ENCODE measurements at regions not wholly inside any gene's neighbourhood (a gene's known extent, or its start where the extent isn't known, plus 50 kb on each side); places are given as distances from the start of the nearest gene placed in this dataset.
A peak's percentile ranks its signal among the peaks of the same experiment; 100 is the strongest.

DNA sequence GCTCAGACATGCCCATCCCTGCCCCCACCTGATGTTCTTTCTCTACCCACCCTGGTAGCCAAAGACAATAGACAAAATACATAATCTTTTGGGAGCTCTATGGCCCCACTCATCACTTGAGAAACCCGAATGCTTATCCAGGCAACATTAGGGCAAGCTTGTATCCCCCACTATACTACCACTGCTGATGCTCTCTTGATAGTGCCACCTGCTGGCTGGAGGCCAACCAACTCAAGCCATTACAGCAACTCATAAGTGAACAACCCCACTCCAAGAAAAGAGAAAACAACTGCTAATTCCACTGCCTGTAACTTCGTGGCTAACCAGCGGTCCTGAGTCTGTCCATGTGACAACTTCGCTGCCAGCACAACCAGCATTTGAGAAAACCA is 342.5 kb upstream of the TGFBR2 start:
- no peak for DNase-seq (ENCODE audit: low read depth)

DNA sequence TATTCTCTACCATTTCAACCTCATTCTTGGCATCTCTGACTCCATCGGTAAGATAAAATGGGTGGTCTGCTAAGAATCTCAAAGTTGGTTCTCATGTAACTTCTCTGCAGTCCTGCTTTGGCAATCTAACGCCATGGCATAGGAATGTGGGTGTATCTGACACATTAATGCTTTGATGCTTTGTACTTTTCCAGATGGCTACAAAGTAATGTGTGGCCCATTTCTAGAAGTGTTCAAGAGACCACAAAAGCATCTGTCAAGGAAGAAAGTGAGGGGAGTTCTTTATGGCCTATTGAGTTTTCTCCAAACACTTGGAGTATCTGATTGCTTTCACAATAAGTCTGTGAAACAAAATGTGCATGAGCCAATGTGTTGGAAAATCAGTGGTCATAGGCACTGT is 339.9 kb upstream of the TGFBR2 start:
- no peak for DNase-seq (ENCODE audit: low read depth)

DNA sequence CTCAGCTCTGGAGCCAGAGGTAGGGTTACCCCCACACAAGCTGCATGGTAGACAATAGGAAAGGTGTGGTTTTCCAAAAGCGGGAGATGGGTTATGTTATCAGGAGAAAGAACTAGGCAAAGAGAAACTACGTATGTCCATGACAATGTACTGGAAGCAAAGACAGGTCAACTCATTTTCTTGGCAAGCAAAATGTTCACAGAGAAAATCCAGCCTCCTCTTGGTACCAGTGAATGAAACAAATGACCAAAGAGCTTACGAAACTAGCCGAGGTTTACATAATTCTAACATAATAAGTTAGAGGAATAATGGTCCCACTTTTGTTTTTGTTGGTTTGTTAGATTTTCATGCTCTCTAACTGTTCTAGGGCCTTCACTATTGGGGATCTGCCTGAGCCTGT is 338.1 kb upstream of the TGFBR2 start:
- DNase-seq (ENCODE audit: low read depth), result no peak

DNA sequence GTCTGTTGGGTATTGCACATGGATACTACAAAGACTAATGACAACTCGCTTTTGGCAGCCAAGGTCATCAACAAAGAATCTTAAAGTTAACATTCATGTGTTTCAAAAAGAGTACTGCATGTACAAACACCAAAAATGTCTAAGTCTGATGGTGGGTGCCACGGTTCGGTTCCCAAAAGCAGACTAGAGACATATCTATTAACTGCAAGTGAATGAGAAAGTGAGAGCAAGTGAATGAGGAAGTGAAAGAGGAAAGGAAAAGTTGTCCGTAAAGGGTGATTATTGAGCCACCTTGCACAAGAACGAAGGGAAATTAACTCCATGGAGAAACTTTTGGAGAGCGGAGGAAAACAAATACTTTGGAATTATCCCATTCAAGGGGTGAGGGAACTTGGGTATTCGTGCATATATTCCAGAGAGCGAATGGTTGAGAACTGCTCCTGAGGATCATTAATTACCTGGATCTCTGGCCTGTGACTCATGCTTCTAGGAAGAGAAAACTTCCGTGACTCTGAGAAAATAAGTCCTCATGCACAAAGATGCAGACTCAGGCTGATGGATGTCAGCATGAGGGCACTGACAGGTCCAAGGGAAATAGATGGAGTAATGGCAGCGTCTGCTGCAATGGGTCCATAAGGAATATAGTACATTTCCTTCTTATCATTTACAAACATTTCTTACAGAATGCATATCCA is 336.5 kb upstream of the TGFBR2 start:
- DNase-seq (ENCODE audit: low read depth), result no peak

DNA sequence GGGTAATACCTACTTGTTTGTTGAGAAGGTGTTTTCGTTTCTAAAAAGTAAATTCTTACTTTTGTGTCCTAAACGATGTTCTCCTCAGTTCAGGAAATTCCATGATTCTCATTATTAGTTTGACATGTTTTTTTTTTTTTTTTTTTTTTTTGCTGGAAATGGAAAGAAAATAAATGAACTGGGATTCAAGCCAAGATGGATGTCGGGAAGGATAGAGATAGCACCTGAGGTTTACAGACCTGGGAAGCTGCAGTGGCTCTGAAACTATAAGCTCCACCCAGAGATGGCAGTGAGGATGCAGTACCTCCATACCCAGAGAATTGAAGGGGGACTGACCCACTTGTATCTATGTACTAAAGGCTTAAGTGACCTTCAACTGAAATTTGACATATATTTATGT is 334.6 kb upstream of the TGFBR2 start:
- DNase-seq (ENCODE audit: low read depth), result no peak

DNA sequence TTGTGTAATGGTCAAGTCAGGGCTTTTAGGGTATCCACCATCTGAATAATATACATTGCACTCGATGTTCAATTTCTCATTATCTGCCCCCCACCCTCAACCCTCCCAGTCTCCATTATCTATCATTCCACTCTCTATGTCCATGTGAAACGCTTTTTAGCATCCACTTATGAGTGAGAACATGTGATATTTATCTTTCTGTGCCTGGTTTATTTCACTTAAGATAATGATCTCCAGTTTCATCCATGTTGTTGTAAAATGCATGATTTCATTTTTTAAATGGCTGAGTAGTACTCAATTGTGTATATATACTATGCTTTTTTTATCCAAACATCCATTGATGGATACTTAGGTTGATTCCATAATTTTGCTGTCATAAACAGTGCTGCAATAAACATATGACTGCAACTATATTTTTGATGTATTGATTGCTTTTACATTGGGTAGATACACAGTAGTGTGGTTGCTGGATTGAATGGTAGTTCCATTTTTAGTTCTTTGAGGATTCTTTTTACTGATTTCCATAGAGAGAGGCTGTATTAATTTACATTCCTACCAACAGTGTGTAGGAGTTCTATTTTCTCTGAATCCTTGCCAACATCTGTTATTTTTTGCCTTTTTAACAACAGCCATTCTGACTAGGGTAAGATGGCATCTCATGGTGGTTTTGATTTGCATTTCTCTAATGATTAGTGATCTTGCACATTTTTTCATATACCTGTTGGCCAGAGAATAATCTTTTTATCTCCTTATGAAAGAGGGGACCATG is 332.9 kb upstream of the TGFBR2 start:
- DNase-seq (ENCODE audit: low read depth), result no peak

DNA sequence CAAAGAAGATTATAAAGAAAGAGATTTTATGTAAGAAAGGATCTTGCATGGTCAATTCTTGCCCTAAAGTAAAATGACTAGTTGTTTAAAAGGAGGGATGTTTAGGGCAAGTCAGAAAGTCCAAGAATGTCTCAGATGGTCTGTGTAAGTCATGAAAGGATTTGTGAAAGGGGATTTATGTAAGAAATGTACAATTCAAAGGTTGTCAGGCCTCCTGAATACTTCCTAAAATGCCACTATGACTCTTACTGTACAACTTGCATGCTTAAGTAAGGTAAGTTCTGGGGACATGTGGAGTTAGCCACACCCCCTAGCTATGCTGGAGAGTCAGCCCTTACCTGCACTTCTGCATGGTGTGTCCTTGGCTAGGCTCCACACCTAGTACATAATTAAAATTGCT is 328.9 kb upstream of the TGFBR2 start:
- DNase-seq (ENCODE audit: low read depth), result no peak

DNA sequence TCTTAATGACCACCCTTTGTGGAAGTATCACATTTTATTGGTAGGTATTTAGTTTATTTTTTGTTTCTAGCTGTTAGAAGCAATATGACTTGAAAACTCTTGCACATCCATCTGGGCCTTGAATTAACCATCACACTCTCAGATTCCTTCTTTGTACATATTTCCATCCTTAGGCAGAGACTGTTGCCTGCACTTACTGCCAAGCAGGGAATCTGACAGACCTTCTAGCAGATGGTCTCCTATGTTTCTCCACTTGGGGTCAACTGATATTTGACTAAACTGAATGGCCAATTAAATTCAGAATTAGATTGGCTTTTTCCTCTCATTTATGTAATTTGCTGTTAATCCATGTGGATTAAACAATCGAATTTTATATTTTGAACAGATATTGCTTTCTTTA is 324.9 kb upstream of the TGFBR2 start:
- DNase-seq (ENCODE audit: low read depth), result no peak

DNA sequence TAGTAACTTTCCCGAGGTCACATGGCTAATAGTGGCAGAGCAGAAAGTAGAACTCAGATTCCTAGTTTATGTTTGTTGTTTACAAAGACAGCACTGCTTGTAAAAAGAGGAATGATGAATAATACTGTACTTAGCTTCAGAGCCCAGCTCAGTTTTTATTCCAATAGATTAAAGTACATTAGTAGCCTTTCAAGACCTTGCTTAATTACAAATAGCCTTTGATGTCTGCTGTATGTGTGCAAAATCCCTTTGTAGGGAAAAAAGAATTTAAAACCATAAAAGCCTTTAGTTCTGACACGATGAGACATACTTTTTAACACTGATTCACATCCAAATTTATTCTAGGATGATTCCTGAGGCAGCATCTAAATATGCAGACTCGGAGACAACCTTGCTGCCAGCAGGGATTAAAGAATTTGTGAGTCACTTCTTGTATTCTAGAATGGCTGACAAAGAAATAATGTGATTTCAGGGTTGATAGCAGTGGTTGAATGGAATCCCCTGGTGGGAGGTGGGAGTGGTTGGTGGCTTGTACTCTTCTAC is 324.2 kb upstream of the TGFBR2 start:
- DNase-seq (ENCODE audit: low read depth), result peak; percentile 85

DNA sequence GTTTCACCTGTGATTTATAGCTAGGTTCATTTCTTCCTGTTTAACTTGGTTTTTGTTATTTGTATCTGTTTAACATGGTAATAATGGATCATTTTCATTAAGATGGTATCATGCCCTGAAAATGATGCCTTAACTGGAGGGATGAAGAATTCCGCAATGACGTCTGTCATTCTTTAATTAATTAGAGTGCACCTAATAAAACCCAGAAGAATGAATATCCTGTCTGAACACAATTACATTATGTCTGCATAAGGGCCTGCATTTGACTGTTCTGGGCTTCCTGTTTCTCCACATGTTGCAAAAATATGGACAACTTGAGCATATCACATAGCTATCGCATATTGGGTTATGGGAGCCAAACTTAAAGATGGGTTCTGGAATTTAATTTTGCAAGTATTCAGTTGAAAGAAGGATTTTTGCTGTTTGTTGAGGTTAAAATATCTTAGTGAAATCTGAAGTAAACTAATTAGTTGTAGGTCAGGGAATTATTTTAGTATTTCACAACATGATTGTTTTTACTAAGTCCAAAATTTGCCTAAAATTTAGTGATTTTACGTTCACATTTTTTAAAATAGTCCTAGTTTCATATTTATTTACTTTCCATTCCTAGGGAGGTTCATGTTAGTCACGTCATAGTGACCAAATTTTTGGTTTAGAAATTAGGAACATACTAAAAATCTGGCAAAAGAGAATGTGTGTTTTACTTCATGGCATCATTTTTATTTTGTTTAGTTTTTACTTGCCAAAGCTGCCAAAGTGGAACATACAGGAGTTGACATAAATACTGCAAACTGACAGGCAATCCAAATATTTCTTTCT is 321.0 kb upstream of the TGFBR2 start:
- no peak for DNase-seq (ENCODE audit: low read depth)

DNA sequence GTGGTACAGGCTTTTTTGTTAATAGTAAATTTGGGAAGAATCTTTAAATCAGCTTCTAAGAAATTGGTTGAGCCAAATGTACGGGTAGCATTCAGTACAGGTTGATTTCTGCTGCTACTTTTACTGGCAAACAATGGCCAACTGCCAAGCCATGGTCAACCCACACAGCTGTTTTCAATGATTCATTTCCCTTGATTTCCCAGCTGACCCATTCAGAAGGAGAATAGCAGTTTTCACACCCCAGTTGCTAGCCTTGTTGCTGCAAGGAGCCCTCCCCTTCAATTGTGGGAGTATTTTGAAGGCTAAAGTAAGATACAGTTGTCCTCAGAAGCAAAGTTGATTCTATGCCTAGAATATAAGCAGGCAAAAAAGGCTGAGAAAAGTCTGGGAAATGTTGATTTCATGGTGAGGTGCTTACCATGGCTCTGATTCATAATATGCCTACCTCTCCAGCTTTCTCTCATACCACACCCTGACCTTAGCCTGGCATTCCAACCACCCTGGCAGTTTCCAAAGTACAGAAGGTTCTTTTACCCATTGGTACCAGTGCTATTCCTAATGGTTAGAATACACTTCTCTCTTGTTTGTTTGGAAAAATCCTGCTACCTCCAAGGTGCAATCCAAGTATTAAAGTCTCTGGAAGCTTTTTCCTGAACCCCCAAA is 320.3 kb upstream of the TGFBR2 start:
- peak; percentile 96 for DNase-seq (ENCODE audit: low read depth)

DNA sequence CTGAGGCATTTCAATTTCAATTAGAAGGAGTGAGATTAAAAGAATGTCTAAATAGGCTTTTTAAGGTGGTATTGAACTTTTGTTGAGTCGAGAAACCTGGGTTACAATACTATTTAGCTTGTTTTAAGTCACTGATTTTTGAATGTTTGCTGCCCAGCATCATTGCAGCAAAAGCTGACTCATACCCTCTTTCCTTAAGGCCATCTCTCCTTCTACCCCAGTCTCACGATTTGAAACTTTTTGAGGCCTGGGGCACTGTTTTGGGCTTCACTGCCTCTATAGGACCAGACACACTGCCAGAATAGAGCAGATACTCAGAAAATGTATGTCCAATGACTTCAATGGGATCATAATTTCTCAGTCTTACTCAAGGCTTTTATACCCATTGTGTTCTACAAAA is 319.6 kb upstream of the TGFBR2 start:
- no peak for DNase-seq (ENCODE audit: low read depth)

DNA sequence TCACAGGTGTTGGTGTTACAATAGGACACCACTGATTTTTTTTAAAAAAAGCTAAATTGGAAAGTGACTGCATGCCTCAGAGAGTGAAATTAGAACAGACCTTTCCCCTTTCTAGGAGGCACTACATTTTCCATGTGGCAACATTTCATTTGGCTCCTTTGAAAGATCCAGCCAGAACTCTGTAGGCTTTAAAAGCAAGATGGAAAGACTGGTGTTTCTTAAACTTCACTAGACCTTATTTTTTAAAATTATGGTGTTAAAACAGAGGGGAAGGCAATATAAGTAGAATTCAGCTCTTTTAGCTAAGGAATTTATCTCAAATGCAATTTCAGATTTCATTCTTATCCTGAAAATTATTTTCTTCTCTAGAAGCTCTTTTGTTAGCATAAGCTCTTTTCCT is 317.6 kb upstream of the TGFBR2 start:
- no peak for DNase-seq (ENCODE audit: low read depth)

DNA sequence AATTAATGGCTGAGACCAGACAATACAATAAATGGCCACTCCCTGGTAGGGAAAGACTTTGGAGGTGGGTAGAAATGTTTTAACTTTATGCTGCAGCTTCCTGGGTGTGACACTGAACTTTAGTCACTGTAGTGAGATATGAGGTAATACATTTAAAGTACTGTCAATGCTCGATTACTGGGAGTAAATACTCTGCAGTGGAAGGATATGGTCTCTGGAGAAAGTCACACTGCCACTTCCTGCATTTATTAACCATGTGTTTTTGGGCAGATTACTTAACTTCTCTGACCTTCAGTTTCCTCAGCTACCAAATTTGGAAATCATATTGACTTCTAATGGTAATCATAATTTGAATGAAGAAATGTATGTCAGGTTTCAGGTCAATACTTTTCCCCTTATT is 317.1 kb upstream of the TGFBR2 start:
- no peak for DNase-seq (ENCODE audit: low read depth)

DNA sequence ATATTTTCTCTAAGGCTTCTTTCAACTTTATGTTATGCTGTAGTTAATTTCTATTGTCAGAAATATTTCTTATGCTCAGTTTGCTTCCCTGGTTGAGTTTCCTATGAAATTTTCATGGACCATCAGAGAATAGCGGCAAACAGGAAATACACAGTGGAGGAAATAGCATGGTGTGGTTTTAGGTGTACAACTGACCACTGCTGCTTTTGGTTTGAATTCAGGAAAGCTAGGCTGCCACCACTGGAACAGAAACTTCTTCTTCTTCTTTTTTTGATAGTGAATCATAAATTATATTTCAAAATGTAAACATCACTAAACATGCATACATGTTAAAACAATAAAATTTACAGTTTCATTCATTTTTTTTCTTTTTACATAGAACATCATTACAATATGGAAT is 316.6 kb upstream of the TGFBR2 start:
- DNase-seq (ENCODE audit: low read depth), result no peak

DNA sequence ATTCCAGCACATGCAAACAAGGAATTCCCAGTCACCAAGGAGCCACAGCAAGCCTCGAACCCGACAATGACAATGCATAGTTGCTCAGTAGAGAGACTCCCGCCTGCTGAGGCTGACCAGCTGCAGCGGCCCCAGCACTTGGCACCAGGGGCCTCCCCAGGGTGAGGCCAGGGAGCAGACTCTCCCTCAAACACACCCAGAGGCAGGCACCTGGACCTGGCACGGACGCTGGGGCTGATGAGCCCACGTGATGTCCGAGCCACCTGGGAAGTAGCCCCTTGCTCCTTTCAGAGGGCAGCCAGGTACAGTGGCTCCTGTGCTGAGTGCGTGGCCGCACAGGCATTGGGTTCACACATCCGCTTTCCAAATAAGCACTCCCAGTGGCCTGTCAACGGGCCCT is 315.9 kb upstream of the TGFBR2 start:
- no peak for DNase-seq (ENCODE audit: low read depth)

DNA sequence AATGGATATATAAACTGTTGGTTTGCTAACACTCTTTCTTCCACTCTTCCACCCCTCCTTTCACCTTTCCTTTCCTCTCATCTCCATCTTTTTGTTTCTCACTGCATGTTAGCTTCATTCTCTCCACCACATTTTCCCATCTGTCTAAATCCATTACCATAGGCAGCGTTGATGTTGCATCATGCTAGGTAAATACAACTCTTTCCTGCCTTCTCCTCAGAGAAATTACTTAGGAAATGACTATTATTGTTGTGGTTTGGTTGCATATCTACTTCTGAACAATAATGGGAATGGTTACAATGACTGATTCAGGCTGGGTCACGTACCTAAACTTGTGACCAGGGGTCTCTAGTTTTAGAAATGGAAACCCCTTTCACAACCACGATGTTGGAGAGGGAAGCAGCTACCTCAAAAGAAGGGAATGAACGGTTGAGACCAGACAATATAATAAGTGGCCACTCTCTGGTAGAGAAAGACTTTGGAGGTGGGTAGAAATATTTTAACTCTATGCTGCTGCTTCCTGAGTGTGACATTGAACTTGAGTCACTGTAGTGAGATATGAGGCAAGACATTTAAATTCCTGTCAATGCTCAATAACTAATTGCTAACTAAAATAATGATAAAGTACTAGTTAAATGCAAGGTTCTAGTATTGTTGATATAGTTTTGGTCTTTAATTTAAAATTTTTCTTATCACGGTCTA is 314.1 kb upstream of the TGFBR2 start:
- DNase-seq (ENCODE audit: low read depth), result peak; percentile 60

DNA sequence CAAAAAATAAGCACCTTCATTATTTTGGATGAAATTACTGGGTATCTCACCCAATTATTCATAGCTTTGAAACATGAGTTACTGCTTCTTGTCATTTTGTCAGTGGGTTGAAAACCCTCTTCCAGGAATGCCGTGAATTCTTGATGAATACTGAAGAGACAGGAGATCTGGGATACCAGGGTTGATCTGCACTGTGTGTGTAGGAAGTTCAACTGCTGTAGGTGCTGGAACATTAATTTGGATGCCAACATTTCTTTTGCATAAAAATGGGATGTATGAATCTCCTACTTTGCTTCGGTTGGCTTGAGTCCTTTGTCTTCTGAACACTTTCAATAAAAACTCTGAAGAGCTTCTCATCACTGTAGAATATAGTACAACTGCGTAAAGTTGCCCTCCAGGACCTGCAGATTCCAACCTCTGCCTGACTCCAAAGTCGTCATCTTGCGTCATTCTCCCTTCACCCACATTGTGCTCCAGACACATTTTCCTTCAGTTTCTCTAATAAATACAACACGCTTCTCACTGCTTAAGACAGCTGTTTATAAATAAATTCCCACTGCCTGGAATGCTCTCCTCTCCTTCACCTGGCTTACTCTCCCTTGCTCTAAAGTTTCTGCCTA is 312.7 kb upstream of the TGFBR2 start:
- DNase-seq (ENCODE audit: low read depth), result no peak

DNA sequence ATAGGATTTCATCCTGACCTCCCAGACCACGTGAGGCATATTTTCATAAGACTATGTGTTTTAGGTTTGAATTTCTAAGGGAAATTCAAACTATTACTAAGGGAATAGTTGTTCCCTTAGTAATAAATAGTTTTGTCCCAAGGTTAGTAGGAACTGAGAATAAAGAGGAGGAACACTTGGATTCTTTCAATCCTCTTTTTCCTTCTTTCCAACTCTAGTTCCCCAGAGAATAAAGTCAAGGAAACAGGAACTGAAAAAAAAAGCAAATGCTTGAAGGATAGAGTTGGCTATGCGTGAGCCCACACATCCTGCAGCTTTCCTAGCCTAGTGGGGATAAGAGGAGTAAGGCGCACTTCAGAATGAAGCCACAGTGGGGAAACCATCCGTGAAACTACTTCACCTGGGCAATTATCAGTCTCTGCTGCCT is 312.1 kb upstream of the TGFBR2 start:
- peak; percentile 49 for DNase-seq (ENCODE audit: low read depth)

DNA sequence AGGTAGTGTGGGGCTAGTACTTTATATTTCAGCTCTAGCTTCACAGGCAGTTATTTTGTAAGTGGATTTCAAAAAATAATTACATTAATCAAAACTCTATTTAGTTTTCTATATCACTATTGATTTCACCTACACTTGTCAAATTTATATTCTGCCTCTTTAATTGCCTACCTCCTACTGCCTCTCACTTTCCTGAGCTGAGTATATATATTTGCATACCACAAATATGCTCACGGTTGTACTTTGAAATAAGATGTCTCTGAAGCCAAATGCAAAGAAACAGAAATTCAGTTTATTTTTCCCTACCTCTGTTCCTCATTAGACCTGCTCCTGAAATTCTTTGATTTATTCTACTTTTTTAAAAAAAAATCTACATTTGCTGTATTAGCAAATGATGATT is 309.3 kb upstream of the TGFBR2 start:
- DNase-seq (ENCODE audit: low read depth), result no peak

All from stromal cell of bone marrow (primary cell).